Peyer's patch (tissue), 4 donors: ENCODE measurements at regions not wholly inside any gene's neighbourhood (a gene's known extent, or its start where the extent isn't known, plus 50 kb on each side); places are given as distances from the start of the nearest gene placed in this dataset.

Experiments
- CTCF ChIP-seq, 6 experiments: fragments of 450-650 bp in 4 of 6; fragments of 200-600 bp in 2 of 6; sonication (generic) in 1 of 6; IDR thresholded peaks; one replicate each; pipeline ENCODE4 v1.5.1; 2017 to 2019; ENCODE audit warnings: antibody characterized with exemption in 6 of 6, mild to moderate bottlenecking in 3 of 6, moderate library complexity in 1 of 6
- POLR2A ChIP-seq, 2 donors: fragments of 450-650 bp; IDR thresholded peaks; one replicate each; pipeline ENCODE4 v1.5.1; 2017; ENCODE audit warnings: antibody characterized with exemption in 2 of 2, mild to moderate bottlenecking in 2 of 2, moderate library complexity in 2 of 2

GRCh38 chr13:96925477-96925876 lies 68.8 kb downstream of the OXGR1 start:
- TF ChIP-seq CTCF (IDR thresholded peaks at IDR 0.05) (no peak), POLR2A (IDR thresholded peaks at IDR 0.05) (no peak)
